ENCODE measurements at regions not wholly inside any gene's neighbourhood (a gene's known extent, or its start where the extent isn't known, plus 50 kb on each side); places are given as distances from the start of the nearest gene placed in this dataset.

DNA sequence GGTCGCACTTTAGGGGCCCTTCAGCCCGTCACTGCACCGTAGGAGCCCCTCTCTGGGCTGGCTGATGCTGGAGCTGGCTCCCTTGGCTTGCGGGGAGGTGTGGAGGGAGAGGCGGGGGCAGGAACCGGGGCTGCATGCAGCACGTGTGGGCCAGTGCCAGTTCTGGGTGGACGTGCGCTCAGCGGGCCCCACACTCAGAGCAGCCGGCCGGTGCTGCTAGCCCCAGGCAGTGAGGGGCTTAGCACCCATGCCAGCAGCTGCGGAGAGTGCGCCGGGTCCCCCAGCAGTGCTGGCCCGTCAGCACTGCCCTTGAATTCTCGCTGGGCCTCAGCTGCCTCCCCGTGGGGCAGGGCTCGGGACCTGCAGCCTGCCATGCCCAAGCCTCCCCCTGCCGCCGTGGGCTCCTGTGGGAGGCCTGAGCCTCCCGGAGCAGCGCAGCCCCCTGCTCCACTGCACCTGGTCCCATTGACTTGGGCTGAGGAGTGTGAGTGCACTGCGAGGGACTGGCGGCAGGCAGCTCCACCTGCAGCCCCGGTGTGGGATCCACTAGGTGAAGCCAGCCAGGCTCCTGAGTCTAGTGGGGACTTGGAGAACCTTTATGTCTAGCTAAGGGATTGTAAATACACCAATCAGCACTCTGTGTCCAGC, 108.8 kb upstream of the RASGEF1B start:
- Histone ChIP-seq H3K4me3 (ENCODE audit: low read depth, low read length) (no peak overlapping the region), H3K36me3 (ENCODE audit: control insufficient read depth, insufficient read depth, low read length) (no peaks in the 10 kb centered on the region), H3K27me3 (ENCODE audit: control insufficient read depth, insufficient read depth, low read length) (no peaks in the 10 kb centered on the region)
- CTCF ChIA-PET, result no interaction called here
- POLR2A ChIA-PET, result no interaction called here
- DNase-seq (ENCODE audit: low read depth), result no peak
- TF ChIP-seq, protein P1, sequence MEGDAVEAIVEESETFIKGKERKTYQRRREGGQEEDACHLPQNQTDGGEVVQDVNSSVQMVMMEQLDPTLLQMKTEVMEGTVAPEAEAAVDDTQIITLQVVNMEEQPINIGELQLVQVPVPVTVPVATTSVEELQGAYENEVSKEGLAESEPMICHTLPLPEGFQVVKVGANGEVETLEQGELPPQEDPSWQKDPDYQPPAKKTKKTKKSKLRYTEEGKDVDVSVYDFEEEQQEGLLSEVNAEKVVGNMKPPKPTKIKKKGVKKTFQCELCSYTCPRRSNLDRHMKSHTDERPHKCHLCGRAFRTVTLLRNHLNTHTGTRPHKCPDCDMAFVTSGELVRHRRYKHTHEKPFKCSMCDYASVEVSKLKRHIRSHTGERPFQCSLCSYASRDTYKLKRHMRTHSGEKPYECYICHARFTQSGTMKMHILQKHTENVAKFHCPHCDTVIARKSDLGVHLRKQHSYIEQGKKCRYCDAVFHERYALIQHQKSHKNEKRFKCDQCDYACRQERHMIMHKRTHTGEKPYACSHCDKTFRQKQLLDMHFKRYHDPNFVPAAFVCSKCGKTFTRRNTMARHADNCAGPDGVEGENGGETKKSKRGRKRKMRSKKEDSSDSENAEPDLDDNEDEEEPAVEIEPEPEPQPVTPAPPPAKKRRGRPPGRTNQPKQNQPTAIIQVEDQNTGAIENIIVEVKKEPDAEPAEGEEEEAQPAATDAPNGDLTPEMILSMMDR (IDR thresholded peaks at IDR 0.05; ENCODE audit: insufficient read depth, low read depth, low read length), result no peak

DNA sequence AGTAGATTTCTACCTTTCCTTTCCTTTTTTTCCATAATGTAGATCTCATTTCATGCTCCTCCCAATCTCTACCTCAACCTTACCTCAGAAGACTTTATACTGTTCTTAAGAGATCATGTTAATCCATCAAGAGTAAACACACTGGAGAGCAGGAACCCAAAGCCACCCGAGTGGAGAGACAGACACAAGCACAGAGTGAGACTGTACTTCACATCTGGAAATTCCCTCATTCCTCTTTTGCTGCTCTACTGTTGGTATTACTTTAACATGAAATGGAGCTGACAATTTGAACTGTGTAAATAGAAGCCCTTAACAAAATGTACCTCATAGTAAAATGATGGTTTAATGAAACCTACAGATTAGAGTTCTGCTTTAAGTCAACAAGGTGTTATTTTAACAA, 105.7 kb upstream of the RASGEF1B start:
- CTCF ChIA-PET, result no interaction called here
- TF ChIP-seq, protein P1 (IDR thresholded peaks at IDR 0.05; ENCODE audit: insufficient read depth, low read depth, low read length), result no peak
- Histone ChIP-seq H3K4me3 (ENCODE audit: low read depth, low read length) (no peak overlapping the region), H3K27me3 (ENCODE audit: control insufficient read depth, insufficient read depth, low read length) (no peaks in the 10 kb centered on the region), H3K36me3 (ENCODE audit: control insufficient read depth, insufficient read depth, low read length) (no peaks in the 10 kb centered on the region)
- no peak for DNase-seq (ENCODE audit: low read depth)
- POLR2A ChIA-PET, result no interaction called here

DNA sequence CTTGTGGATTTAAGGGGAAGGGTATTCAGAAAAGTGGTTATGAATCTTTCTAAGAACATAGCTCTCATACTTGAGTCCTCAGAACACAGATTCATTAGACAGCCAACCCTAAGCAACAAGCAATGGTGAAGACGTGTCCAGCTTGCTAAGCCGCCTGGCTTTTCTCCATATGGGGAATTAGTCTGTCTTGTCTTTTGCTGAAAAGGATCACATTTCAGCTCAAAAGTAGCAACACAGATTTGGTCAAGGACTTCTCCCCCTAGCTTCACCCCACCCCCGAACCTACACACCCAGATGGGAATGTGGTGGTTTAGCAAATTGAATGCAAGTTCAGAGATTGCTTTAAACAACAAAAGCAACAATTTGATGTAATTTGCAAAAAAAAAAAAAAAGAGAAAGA, 103.3 kb upstream of the RASGEF1B start:
- DNase-seq (ENCODE audit: low read depth), result no peak
- no peaks in the 10 kb centered on the region for H3K36me3 ChIP-seq (ENCODE audit: control insufficient read depth, insufficient read depth, low read length)
- no peak overlapping the region for H3K4me3 ChIP-seq (ENCODE audit: low read depth, low read length)
- ChIA-PET POLR2A (no interaction called here), CTCF (no interaction called here)
- TF ChIP-seq, protein P1 (IDR thresholded peaks at IDR 0.05; ENCODE audit: insufficient read depth, low read depth, low read length), result no peak
- H3K27me3 ChIP-seq (ENCODE audit: control insufficient read depth, insufficient read depth, low read length), result no peaks in the 10 kb centered on the region

DNA sequence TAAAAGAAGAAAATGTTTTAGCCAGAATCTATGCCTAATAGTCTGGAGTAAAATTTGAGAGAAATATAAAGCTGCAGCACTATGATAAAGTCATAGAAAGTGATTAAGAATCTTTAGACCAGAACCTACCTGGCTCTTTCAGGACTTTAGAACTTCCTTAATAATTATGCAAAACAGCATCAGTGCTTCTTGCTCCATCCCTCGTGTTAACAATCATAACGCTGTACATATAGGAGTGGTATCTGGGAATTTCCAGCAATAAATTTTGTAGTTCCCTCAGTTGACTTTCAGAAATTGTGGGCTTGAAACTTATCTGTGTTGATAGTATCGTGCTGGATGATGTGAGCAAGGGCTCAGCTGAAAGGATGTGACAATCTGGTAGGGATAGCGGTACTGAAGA, 102.1 kb upstream of the RASGEF1B start:
- DNase-seq (ENCODE audit: low read depth), result no peak
- TF ChIP-seq, protein P1 (IDR thresholded peaks at IDR 0.05; ENCODE audit: insufficient read depth, low read depth, low read length), result no peak

DNA sequence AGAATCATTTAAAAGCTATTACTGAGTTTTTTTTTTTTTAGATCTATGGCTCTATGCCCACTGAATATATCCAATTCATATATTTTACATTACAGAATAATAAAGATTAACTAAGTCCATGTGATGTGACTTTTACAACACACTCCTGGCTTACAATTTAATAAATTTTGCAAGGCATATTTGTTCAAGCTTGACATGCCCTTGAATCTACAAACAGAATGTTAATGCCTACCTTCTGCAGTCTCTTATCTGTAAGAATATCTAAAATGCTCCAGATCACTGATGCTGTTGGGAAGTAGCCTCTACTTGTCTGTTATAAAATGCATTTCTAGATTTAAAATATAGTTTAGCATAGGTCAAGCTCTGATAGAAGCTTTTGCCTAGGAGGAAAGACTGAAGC, 100.7 kb upstream of the RASGEF1B start:
- Histone ChIP-seq H3K36me3 (ENCODE audit: control insufficient read depth, insufficient read depth, low read length) (no peaks in the 10 kb centered on the region), H3K27me3 (ENCODE audit: control insufficient read depth, insufficient read depth, low read length) (no peaks in the 10 kb centered on the region), H3K4me3 (ENCODE audit: low read depth, low read length) (no peak overlapping the region)
- TF ChIP-seq, protein P1 (IDR thresholded peaks at IDR 0.05; ENCODE audit: insufficient read depth, low read depth, low read length), result no peak
- POLR2A ChIA-PET, result no interaction called here
- CTCF ChIA-PET, result no interaction called here
- DNase-seq (ENCODE audit: low read depth), result no peak

More for the DNA sequence above, 102.1 kb upstream of the RASGEF1B start:
- no peaks in the 10 kb centered on the region for H3K36me3 ChIP-seq (ENCODE audit: control insufficient read depth, insufficient read depth, low read length)
- CTCF ChIA-PET, result no interaction called here
- no peak overlapping the region for H3K4me3 ChIP-seq (ENCODE audit: low read depth, low read length)
- POLR2A ChIA-PET, result no interaction called here
- no peaks in the 10 kb centered on the region for H3K27me3 ChIP-seq (ENCODE audit: control insufficient read depth, insufficient read depth, low read length)

Data from BJ (cell line).